ENCODE measurements at regions not wholly inside any gene's neighbourhood (a gene's known extent, or its start where the extent isn't known, plus 50 kb on each side); places are given as distances from the start of the nearest gene placed in this dataset.

DNA sequence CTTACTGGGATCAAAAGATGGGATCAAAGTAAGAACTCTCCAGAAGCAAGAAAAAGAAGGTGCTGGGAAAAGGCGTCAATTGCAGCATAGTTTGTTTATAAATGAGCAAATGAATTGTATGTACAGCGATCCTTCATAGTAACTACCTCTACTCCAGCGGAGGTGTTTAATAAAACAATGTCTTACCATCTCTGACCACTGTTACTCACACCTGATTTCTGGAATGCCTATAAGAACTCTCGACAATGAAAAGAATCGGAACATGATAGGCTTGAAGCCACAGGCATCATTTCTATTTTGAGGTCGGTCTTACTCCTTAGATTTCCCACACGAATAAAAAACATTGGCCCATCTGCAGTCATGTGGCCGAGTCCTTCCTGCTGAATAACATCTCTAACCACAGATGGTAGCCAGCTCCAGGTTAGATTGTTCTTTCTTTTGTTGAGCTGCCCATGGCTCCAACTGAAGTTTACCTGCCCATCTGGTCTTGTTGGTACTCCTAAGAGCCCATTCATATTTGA is 67.6 kb downstream of the CLDN34 start:
- TF ChIP-seq, protein P1, sequence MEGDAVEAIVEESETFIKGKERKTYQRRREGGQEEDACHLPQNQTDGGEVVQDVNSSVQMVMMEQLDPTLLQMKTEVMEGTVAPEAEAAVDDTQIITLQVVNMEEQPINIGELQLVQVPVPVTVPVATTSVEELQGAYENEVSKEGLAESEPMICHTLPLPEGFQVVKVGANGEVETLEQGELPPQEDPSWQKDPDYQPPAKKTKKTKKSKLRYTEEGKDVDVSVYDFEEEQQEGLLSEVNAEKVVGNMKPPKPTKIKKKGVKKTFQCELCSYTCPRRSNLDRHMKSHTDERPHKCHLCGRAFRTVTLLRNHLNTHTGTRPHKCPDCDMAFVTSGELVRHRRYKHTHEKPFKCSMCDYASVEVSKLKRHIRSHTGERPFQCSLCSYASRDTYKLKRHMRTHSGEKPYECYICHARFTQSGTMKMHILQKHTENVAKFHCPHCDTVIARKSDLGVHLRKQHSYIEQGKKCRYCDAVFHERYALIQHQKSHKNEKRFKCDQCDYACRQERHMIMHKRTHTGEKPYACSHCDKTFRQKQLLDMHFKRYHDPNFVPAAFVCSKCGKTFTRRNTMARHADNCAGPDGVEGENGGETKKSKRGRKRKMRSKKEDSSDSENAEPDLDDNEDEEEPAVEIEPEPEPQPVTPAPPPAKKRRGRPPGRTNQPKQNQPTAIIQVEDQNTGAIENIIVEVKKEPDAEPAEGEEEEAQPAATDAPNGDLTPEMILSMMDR (IDR thresholded peaks at IDR 0.05; ENCODE audit: insufficient read depth, low read depth, low read length): no peak
- no peak for TF ChIP-seq EZH2 (IDR thresholded peaks at IDR 0.05; ENCODE audit: insufficient read depth, low read length)
